HG03196 (cell line): ENCODE measurements at regions not wholly inside any gene's neighbourhood (a gene's known extent, or its start where the extent isn't known, plus 50 kb on each side); places are given as distances from the start of the nearest gene placed in this dataset.
"Not testable (repeated sequence)": the region's sequence is repeated elsewhere in the genome, so short reads cannot be mapped to it uniquely, and the experiment has no call there.

Experiments used
- ATAC-seq: cut with Tn5 transposase; IDR thresholded peaks from one replicate; pipeline ENCODE4 v1.9.1; 2021; ENCODE audit not compliant: unreplicated experiment

DNA sequence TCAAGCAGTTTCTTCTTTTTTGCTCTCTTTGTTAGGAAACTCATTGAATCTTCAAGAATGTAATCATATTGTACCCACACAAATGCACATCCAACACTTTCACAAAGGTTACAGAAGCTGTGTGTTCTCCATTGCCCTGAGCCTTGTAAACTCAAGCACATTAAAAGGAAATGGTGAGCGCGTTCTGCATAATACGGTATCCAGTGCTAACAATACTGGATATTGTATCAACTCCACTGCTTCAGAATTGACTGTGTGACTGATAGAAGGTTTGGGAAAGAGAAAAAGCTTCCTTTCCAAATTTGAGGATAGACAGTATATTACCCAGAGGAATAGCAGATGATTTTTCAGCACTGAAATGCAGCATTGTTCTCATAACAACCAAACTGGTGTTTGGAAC is 268.9 kb upstream of the RBMS3 start:
- no peak for ATAC-seq

DNA sequence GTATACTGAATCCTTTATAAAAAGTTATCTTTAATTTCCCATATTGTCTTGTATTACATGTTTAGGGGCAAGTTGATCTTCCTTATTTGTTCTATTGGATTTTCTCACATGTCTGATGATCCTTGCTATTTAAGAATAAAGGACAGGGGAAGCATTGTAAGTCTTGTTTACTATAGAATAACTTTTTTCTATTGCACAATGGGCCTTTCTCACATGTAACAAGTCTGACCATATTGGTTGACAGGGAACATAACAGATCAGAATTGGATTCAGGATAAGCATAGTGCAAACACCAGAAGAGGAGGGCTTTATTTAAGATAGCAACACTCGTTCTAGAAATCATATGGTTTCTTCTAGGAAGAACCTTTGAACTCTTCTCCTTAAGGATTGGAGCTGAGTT is 257.9 kb upstream of the RBMS3 start:
- no peak for ATAC-seq

DNA sequence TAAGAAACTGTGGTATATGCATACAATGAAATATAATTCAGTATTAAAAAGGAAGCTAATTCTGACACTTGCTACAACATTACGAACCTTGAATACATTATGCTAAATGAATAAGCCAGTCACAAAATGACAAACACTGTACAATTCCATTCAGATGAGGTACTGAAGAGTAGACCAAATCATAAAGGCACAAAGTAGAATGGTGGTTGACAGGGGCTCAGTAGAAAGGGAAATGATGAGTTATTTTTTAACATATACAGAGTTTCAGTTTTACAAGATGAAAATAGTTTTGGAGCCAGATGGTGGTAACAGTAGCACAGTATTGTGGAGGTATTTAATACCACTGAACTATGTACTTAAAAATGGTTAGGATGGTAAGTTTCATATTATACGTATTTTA is 254.6 kb upstream of the RBMS3 start:
- peak; percentile 99 for ATAC-seq

DNA sequence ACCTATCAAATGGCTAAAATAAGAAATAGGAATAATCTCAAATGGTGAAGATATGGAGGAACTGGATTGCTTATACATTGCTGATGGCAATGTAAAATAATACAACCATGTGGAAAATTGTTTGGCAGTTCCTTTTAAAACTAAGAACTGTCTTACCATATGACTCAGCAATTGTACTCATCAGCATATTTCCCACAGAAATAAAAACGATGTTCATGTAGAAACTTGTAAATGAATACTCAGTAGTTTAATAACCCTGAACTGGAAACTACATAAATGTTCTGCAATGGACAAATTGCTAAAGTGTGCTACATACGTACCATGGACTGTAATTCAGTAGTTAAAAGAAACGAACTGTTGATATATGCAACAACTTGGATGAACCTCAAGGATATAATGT is 253.9 kb upstream of the RBMS3 start:
- no peak for ATAC-seq

DNA sequence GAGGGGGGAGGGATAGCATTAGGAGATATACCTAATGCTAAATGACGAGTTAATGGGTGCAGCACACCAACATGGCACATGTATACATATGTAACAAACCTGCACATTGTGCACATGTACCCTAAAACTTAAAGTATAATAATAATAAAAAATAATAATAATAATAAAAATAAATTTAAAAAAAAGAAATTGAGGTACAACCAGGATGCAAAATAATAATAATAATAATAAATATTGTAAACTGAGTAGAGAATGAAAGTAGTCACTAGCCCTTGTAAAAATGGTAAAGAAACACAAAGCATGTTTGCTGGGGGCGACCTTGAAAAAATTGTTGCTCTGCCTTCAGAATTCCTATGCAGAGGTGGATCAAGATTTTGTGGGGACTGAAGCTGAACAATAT is 249.7 kb upstream of the RBMS3 start:
- ATAC-seq, result not testable (repeated sequence)

DNA sequence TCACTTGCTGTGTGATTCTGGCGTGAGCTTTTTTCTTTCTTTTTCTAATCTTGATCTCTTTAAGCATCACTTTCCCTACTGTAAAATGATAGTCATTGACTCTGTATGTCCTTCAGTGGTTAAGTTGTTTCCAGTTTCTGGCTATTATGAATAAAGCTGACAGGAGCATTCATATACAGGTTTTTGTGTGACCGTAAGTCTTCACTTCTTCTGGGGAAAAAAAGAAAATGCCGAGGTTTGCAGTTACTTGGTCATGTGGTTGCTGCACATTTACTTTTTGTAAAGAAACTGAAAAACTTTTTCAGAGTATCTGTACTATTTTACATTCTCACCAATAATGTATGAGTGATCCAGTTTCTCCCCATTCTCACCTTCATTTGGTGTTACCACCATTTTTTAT is 247.4 kb upstream of the RBMS3 start:
- ATAC-seq, result no peak

DNA sequence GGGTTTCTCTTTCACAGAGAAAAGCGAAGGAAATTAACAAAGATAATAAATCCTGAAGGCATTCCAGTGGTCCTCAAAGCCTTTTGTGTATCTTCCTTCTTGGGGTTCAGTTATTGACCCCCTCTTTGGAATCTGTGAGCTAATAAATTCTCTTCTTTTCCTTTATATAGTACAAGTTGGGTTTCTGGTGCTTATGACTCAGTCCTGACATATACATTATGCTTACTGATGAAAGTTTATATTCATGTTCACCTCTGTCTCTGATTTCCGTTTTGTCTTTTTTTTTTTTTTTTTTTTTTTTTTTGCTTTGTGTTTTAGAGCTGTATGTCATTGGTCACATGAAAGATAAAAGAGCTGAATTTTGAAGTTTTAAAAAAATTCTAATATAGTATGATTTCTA is 230.7 kb upstream of the RBMS3 start:
- ATAC-seq, result no peak

DNA sequence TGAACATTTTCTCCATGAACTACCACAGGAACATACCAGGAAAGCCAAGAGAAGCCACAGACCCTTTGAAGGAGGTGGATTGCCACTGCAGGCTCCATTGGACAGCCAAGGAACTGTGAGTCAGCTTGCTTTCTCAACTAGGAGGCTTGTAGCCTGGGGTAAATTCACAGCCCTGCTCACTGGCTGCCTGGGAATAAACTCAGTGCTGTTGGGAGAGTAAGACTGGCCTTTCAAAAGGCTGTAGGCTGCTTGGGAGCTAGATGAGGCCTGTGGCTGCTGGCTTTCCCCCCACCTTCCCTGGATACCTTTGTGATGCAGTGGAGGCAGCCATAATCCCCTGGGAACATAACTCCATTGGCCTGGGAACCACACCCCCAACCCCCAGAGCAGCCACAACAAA is 223.5 kb upstream of the RBMS3 start:
- ATAC-seq, result no peak

DNA sequence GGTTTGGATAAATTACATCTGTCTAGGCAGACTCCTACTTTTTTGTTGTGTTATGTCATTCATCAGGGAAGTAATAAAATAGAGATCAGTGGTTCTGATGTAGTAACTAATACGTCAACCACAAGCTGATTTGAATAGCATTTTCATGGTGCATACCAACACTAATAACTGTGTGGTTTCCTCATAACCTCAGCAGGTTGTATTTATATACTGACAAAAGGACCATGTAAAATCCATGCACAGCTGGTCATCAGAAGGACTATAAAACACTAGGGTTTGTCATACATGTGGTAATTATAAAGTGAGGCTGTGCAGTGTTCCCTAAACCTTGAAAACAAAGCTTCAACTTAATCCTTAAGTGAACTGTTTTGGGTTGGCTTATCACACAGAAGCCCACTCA is 216.8 kb upstream of the RBMS3 start:
- ATAC-seq, result no peak

DNA sequence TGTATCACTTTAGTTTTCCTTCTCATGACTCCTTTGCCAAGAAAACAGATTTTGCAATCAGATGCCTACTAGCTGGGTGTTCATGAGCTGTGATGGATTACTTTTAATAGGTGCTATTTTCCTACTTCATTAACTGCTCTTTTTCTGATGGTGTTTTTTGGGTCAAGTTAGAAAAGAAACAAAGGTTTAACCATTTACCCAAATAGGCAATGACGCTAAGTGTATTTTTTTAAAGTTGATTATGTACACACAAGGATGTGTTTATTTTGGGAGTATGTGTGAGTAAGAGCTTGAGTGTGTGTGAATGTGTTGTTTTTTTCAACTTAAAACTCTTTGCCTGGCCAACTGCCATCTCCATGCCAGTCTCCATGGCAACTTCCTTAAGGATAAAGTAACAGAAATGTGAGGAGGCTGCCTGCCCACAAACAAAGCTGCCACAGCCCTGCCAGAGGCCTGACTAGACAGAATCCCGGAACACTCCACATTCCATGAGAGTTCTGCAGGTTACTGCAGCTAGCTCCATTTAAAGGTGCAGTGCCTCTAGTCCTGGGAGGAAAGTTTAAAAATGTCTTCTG is 215.6 kb upstream of the RBMS3 start:
- no peak for ATAC-seq

DNA sequence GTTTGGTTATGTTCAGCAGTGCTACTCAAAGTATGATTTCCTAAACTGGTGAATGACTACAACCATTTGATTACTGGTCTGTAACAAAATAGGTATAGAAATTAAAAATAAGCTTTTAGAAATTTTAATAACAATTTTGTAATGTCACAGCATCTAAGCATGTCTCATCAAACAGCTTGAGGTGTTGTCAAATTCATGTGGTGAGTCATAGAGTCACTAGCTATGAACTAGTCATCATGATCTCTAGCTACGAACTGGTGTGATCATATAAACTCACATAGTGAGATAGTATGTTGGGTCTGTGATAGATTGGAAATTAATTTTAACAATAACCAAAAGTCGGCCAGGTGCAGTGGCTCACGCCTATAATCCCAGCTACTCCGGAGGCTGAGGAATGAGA is 213.9 kb upstream of the RBMS3 start:
- no peak for ATAC-seq

DNA sequence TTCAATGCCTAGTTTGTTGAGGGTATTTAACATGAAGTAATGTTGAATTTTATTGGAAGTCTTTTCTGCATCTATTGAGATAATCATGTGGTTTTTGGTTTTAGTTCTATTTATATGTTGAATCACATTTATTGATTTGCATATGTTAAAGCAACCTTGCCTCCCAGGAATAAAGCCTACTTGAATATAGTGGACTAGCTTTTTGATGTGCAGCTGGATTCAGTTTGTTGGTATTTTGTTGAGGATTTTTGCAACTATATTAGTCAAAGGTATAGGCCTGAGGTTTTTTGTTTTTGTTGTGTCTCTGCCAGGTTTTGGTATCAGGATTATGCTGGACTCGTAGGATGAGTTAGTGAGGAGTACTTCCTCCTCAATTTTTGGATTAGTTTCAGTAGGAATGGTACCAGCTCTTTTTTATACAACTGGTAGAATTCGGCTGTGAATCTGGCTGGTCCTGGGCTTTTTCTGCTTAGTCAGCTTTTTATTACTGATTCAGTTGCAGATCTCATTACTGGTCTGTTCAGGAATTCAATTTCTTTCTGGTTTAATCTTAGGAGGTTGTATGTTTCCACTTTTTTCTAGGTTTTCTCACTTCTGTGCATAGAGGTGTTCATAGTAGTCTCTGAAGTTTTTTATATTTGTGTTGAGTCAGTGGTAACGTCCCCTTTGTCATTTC is 209.8 kb upstream of the RBMS3 start:
- ATAC-seq, result no peak

DNA sequence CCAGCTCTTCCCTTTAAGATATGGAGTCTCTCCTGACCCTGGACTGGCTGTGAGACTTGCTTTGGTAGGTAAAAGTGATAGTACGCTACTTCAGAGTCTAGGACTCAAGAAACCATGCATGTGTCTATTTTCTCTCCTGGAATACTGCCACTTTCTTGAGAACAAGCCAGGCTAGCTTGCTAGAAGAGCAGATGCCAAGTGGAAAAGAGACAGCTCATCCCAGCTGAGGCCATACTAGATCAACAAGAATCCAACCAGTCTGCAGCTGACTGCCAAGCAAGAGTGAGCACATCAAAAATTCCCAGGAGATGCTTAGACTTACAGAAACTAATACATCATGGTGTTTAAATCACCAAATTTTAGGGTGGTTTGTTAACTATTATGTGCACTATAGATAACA is 208.3 kb upstream of the RBMS3 start:
- no peak for ATAC-seq

DNA sequence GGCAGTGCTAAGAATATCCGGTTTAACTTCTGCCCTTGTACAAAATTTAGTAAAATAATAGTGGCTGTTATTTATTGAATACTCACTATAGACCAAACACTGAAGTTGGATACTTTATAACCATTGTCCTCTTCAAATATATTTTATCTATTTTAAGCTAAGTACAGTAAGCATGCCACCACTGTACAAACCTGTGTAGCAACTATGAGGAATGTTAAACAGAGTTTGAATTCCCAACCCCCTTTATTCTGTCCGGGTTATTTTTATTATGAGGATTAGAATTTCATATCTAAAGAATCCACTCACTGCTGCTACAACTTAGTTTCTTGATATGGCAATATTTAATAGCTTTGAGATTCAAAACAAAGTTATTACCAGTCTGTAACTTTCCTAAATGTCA is 203.5 kb upstream of the RBMS3 start:
- ATAC-seq, result no peak

DNA sequence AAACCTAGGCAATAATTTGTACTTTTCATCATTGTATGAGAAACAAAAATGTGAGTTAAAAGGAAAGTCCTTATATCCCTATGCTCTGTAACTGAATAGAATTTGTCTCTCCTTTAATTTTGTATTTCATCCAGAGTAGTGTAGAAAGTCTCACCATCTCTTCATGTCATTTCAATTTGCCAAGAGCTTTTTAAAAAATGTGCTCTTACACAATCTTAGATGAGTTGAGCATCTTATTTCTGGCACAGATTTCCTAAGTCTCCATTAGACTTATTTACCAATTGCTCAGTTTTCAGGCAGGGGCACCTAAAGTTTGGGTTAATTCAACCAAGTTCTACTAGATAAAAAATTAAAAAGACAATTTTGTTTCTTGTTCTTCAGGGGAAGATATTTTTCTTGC is 201.5 kb upstream of the RBMS3 start:
- ATAC-seq, result no peak

DNA sequence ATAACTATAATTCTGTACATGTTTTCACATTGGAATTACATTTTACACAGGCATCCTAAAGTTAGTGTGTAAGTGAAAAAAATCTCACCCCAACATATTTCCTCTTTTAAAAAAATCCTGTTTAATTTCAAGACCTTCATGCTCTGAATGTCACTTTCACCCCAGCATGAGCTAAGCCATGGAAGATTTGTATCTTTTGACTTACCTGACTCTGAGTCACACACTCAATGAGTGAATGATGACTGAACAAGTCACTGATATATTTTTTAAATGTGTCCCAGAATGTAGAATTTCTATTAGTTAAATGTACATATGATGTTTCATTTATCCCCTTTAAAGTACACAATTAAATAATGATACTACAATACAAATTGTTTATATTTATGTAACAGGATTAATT is 199.9 kb upstream of the RBMS3 start:
- no peak for ATAC-seq

DNA sequence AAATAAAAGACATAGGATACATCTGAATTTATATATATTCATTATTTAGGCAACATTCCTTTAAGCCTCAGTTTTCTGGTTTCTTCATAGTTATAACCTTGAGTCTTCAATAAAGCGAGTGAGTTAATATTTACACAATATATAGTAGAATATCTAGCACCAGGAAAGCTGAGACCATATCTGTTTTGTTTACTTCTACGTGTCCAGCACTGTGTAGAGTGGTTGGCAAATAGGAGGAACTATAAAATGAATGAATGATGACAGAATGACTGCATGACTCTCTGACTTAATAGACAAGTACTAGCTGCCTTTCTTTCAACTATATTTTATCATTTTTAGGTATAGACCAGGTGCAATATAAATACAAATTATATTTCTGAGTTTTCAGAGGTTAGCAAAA is 197.8 kb upstream of the RBMS3 start:
- ATAC-seq, result no peak

DNA sequence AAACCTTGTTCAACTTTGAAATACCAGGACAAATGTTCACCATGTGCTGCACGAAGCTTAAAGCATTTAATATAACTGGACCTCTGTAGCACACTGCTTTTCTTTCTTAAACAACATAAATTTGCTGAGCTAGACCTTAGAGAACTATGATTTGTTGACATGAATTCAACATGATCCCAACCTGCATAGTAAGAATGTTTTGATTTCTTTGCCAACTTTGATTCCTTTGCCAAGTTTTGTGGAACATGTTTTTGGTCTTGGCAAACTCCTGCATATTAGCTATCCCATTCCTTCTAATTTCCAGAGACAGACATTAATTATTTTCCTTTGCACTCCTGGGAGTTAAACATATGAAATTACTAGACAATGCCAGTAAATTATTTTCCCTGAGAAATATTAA is 197.2 kb upstream of the RBMS3 start:
- no peak for ATAC-seq

DNA sequence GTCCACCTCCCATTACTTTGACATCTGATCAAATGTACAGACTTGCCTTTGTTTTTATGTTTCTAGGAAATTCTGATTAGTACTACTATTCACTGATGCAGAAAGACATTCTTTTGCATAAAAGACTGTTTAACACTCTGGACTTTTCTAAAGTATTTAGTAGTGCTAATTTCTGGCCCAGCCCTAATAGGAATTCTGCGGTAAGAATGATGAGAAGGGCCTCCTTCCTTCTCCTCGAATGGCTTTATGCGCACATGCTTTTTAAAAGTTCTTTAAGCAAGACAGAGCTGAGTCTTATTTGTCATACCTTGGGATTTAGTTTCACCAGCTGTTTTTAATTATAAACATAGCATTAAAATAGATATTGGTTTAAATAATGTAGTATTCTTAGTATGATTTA is 192.3 kb upstream of the RBMS3 start:
- ATAC-seq, result no peak

DNA sequence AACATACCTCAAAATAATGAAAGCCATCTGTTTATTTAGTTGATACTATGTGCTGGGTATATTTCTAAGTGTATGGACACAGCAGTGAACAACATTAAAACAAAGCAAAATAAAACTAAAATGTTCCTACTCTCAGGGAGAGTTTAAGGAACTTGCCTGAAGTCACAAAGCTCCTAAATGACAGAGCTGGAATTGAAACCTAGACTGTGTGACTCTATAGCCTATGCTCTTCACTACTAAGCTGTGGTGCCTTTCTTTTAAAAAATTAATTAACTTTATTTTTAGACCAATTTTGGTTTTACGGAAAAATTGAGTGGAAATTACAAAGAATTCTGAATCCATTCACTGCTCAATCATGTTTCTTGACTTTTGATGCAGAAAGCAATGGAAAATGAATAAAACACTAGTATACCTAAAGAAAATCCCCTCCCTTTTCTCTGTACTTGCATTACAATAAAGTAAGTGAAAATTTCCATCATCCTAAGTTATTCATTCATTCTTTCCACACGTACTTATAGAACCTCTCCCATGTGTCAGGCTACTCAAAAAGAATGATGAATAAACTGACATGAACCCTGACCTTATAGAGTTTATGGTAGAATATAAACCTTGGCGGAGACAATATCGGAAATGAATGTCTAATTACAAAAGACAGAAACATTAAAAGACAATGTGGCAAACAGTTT is 189.8 kb upstream of the RBMS3 start:
- no peak for ATAC-seq

DNA sequence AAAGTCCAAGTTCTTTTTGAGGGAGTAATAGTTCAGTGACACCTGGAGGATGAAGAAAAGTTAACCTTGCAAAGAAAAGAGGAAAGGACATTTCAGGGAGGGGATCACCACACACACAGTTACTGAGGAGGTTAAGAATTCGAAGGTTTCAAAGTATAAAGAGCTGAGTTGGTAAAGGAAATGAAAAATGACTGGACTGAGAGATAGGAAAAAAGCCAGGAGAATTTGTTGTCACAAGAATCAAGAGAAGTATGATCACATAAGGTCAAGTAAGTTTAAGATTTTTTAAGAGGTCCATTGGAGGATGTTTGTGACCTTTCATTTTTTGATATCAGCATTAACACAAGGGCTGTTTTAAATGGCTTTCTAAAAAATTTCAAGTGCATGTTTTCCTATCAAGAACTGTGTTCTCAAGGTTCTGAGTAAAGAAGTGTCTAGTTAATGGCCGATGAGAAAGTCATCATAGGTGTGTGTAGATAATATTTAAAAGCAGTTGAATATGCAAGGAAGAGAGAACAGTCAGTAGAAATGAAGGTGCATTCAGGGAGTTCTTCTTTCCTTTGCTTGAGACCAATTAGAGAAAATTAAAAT is 189.2 kb upstream of the RBMS3 start:
- no peak for ATAC-seq

DNA sequence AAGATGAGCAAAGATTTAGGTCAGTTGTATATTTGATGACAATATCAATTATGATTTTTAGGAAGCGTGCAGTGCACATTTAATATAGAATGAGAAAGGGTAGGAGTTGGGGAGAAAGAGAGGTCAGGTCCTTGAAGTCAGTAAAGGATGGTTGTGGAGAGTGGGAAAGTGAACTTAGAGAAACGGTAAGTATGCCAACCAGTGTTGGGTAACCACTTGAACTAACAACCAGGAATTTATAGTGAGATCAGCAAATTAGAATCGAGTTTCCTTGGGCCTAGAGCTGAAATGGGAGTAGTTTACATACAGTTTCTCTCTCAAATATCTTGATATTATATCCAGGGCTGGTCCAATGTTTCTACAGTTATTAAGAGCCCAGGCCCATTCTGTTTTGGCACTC is 188.5 kb upstream of the RBMS3 start:
- no peak for ATAC-seq
